Colonic mucosa (tissue), 4 donors: ENCODE measurements at regions not wholly inside any gene's neighbourhood (a gene's known extent, or its start where the extent isn't known, plus 50 kb on each side); places are given as distances from the start of the nearest gene placed in this dataset.

Experiments
- DNase-seq: peaks from one replicate; pipeline ENCODE4 v3.0.0-alpha.2; 2020
- H3K27ac ChIP-seq: fragments of 200-600 bp; one replicate; pipeline ENCODE4 v1.8.0; 2021
- H3K27me3 ChIP-seq: fragments of 200-600 bp; one replicate; pipeline ENCODE4 v1.8.0; 2021
- H3K36me3 ChIP-seq: fragments of 200-600 bp; one replicate; pipeline ENCODE4 v1.8.0; 2021
- H3K4me1 ChIP-seq: fragments of 200-600 bp; one replicate; pipeline ENCODE4 v1.8.0; 2021; ENCODE audit warnings: mild to moderate bottlenecking
- H3K4me3 ChIP-seq: fragments of 200-600 bp; one replicate; pipeline ENCODE4 v1.8.0; 2021
- H3K9ac ChIP-seq, 2 donors: one replicate each; pipeline ENCODE4 v1.7.0; 2013; ENCODE audit warnings: control low read depth in 2 of 2, low read depth in 2 of 2, low read length in 2 of 2
- H3K9me3 ChIP-seq: fragments of 200-600 bp; one replicate; pipeline ENCODE4 v1.8.0; 2021
- intact Hi-C: fragments of 100-400 bp; cut with DNase I; formaldehyde crosslinking; loops from one replicate; pipeline ENCODE4 v1.14.1; 2022
- TF ChIP-seq, protein P1 (sequence below): fragments of 200-600 bp; IDR thresholded peaks from one replicate; pipeline ENCODE4 v1.8.0; 2022; ENCODE audit warnings: antibody characterized with exemption, mild to moderate bottlenecking
- donor health status: healthy.
- donor health status: DM: no; HTN: no; CAD: no.
- donor health status: DM: no; HTN: no; CAD: no.

DNA sequence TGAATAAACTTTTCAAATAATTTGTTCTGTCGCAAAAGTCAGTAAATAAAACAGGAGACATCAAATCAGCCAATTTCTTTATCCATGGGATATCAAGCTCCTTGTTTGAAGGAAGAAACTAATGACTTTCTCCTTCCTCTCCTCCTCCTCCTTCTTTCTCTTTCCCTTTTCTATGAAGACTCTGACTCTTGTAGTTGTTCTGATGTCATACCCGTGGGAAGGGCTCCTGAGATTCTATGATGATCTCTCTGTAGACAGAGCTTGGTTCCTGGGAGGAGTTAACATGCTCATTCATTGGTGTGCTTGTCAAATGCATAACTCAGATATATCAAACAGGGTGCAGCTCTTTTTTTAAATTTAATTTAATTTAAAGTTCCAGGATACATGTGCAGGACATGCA is 118.7 kb upstream of the KCTD1 start:
- TF ChIP-seq, protein P1, sequence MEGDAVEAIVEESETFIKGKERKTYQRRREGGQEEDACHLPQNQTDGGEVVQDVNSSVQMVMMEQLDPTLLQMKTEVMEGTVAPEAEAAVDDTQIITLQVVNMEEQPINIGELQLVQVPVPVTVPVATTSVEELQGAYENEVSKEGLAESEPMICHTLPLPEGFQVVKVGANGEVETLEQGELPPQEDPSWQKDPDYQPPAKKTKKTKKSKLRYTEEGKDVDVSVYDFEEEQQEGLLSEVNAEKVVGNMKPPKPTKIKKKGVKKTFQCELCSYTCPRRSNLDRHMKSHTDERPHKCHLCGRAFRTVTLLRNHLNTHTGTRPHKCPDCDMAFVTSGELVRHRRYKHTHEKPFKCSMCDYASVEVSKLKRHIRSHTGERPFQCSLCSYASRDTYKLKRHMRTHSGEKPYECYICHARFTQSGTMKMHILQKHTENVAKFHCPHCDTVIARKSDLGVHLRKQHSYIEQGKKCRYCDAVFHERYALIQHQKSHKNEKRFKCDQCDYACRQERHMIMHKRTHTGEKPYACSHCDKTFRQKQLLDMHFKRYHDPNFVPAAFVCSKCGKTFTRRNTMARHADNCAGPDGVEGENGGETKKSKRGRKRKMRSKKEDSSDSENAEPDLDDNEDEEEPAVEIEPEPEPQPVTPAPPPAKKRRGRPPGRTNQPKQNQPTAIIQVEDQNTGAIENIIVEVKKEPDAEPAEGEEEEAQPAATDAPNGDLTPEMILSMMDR, result no peak
- H3K9ac ChIP-seq, result no peak overlapping the region
- intact Hi-C loops, result no loop called here
- DNase-seq, result no peak
- H3K36me3 ChIP-seq, result no peaks in the 10 kb centered on the region
- H3K27me3 ChIP-seq, result no peaks in the 10 kb centered on the region
- H3K9me3 ChIP-seq, result no peaks in the 10 kb centered on the region
- H3K4me1 ChIP-seq, result no peaks in the 10 kb centered on the region
- H3K27ac ChIP-seq, result no peak overlapping the region
- H3K4me3 ChIP-seq, result no peak overlapping the region

DNA sequence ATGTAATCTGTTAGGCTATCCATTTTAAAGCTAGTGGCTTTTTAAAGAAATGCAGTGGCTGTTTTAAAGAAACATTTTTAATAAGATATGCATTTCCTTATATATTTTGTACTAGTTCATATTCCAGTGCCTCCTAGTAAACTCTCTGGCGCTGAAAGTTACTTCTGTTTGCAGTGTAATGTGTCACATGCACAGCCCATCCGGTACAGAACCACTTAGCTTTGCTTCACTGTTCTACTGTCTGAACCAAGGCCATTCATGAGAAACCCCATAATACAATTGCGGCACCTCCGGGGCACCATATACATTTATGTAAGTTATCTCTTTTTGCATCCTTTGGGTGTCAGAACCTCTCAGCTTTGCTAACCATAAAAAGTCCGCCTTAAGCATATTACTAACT is 114.6 kb upstream of the KCTD1 start:
- TF ChIP-seq, protein P1, result no peak
- Histone ChIP-seq H3K27ac (no peak overlapping the region), H3K4me3 (no peak overlapping the region), H3K27me3 (no peaks in the 10 kb centered on the region), H3K9me3 (no peaks in the 10 kb centered on the region), H3K4me1 (no peaks in the 10 kb centered on the region), H3K36me3 (no peaks in the 10 kb centered on the region), H3K9ac (no peak overlapping the region)
- intact Hi-C loops, result no loop called here
- DNase-seq, result no peak

DNA sequence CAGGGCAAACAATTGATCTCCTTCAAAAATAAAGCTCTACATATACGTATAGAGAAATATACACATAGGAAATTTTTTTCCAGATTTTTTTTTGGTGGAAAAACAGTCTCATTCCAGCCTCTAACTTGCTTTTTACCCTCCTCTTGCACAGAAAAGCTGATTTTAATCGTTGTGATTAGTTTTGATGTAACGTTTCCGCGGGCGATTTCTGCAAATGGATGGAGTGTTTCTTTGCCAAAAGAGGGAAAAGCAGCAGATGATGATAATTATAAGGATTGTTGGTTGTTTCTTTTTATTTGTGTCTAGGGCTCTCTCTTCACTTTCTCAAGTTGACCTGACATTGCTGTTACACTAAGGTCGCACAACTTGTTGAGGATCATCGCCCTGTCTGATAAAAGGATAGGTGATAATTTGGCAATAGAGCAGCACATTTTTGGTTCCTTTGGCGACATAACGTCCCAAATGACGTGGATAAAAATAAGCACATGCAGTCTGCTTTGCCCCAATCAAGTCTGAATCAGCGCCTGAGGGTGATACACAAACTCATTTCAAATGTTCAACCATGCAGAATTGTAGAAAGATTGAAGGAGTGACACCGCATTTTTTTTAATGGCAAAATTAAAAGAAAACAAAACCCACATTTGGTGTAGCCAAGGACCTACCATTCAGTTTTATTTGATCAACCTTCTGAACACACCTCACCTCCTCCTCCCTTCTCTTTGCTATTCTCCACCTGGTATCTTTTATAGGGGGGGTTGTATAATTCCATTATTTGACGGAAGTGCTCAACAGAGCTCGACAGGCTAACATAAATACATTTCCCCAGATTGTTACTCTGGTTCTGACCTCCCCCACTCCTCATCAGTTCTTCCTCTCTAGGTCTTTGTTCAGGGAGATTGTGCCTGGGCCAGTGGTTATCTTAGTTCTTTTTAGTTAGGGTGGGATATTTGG is 109.6 kb upstream of the KCTD1 start:
- DNase-seq, result no peak
- no peaks in the 10 kb centered on the region for H3K4me1 ChIP-seq
- H3K27ac ChIP-seq, result peak overlapping the region; percentile 55
- intact Hi-C loops, result loop anchor here (10.0 kb wide), 1 partner anchor 117 kb away; no protein-coding TSS in a partner anchor
- no peak overlapping the region for H3K9ac ChIP-seq
- no peaks in the 10 kb centered on the region for H3K36me3 ChIP-seq
- TF ChIP-seq, protein P1, result no peak
- H3K4me3 ChIP-seq, result peak overlapping the region; percentile 62
- no peaks in the 10 kb centered on the region for H3K27me3 ChIP-seq
- H3K9me3 ChIP-seq, result no peaks in the 10 kb centered on the region

DNA sequence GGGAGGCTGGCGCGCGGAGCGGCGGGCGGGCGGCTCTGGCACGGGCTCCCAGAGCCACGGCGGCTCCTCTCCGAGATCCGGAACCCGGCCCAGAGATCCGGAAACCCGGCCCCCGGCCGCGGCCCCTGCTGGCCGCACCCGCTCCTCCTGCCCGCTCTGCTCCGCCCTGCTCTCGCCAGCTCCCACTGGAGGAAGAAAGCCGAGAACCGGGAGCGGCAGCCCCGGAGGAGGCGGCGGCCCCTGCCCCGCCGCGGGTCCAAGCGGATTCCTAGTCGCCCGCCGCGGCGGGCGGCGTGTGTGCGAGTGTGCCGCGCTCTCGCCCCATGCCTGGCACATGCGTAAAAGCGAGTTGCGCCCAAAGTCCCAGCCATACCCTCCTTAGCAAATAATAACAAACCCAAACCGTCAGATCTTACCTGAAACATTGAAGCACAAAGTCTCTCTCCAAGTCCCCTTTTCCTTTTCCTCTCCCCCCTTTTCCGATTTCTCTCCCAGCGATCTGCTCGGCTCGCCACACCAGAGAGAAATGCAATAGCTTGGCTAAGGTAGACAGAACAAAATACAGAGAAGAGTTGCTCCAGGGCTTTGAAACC is 108.7 kb upstream of the KCTD1 start:
- Histone ChIP-seq H3K4me3 (peak overlapping the region; percentile 62), H3K27me3 (no peaks in the 10 kb centered on the region), H3K9me3 (no peaks in the 10 kb centered on the region), H3K27ac (peak overlapping the region; percentile 55), H3K36me3 (no peaks in the 10 kb centered on the region), H3K4me1 (no peaks in the 10 kb centered on the region), H3K9ac (peak overlapping the region; percentile 28 to 47)
- TF ChIP-seq, protein P1, result no peak
- DNase-seq, result peak; percentile 76
- intact Hi-C loops, result loop anchor here (10.0 kb wide), 1 partner anchor 118 kb away; no protein-coding TSS in a partner anchor

DNA sequence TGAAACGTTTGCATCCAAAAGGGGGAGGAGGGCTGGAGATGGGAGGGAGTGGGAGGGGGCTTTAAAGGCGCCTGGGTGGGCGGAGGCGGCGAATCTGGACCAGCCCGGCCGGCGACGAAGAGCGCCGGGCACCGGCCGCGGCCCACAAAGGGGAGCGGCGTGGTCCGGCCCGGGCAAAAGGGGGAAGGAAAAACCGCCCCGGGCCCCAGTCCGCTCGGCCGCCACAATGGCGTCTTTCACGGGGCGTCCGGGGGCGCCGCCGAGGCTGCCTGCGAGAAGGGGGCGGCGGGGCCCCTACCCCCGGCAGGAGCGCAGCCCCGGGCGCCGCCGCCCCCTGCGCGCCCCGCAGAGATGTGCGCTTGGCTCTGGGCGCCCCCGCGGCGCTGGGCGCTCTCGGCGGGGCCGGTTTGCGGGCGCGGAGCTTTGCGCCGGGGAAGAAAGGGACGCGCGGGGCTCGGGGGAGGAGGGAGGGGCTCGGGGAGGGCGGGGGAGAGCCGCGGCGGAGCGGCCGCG is 108.1 kb upstream of the KCTD1 start:
- Histone ChIP-seq H3K36me3 (no peaks in the 10 kb centered on the region), H3K4me3 (peak overlapping the region; percentile 62), H3K27me3 (no peaks in the 10 kb centered on the region), H3K27ac (peak overlapping the region; percentile 55), H3K9ac (peak overlapping the region in 1 of 2 donors; percentile 58), H3K4me1 (no peaks in the 10 kb centered on the region), H3K9me3 (no peaks in the 10 kb centered on the region)
- TF ChIP-seq, protein P1, result no peak
- intact Hi-C loops, result loop anchor here (10.0 kb wide), 1 partner anchor 118 kb away; no protein-coding TSS in a partner anchor
- no peak for DNase-seq
